Head of caudate nucleus (tissue), 42 donors: ENCODE measurements at regions not wholly inside any gene's neighbourhood (a gene's known extent, or its start where the extent isn't known, plus 50 kb on each side); places are given as distances from the start of the nearest gene placed in this dataset.

ENCODE experiments used
- DNase-seq, 42 donors: peaks; one replicate each; pipeline versions ENCODE4 v3.0.0 to v3.0.0-alpha.2; 2020 to 2021; ENCODE audit warnings: mixed read lengths in 7 of 42
- intact Hi-C: fragments of 100-400 bp; cut with DNase I; formaldehyde crosslinking; loops from one replicate; pipeline ENCODE4 v1.15.0; 2022

- DNase-seq: no peak
- intact Hi-C loops: loop anchor here (10.0 kb wide), 1 partner anchor 146 kb away; no protein-coding TSS in a partner anchor
These were observed 423.6 kb upstream of the CHST9 start for GRCh38 chr18:27608742-27609141.

- intact Hi-C loops: loop anchor here (10.0 kb wide), 1 partner anchor 147 kb away; no protein-coding TSS in a partner anchor
- no peak for DNase-seq
These were observed 423.1 kb upstream of the CHST9 start for GRCh38 chr18:27608174-27608573.

- intact Hi-C loops: loop anchor here (10.0 kb wide), 1 partner anchor 148 kb away; no protein-coding TSS in a partner anchor
- no peak for DNase-seq
These were observed 421.6 kb upstream of the CHST9 start for GRCh38 chr18:27606741-27607140.

- intact Hi-C loops: loop anchor here (10.0 kb wide), 1 partner anchor 150 kb away; no protein-coding TSS in a partner anchor
- DNase-seq: peak in 41 of 42 donors; percentile 38 to 89 (median 72)
These were observed 420.2 kb upstream of the CHST9 start for GRCh38 chr18:27605107-27605834.

- intact Hi-C loops: loop anchor here (10.0 kb wide), 1 partner anchor 150 kb away; no protein-coding TSS in a partner anchor
These were observed 419.5 kb upstream of the CHST9 start for GRCh38 chr18:27604583-27604982.

GRCh38 chr18:27602092-27602491 is 417.0 kb upstream of the CHST9 start:
- intact Hi-C loops: loop anchor here (10.0 kb wide), 1 partner anchor 153 kb away; no protein-coding TSS in a partner anchor
- DNase-seq: no peak

More at GRCh38 chr18:27604583-27604982, 419.5 kb upstream of the CHST9 start:
- DNase-seq: no peak

GRCh38 chr18:27600245-27600644 is 415.1 kb upstream of the CHST9 start:
- intact Hi-C loops: loop anchor here (10.0 kb wide), 1 partner anchor 155 kb away; no protein-coding TSS in a partner anchor
- DNase-seq: no peak

GRCh38 chr18:27599202-27599829 is 414.2 kb upstream of the CHST9 start:
- intact Hi-C loops: loop anchor here (10.0 kb wide), 1 partner anchor 235 kb away; no protein-coding TSS in a partner anchor
- peak; percentile 15 to 87 (median 66) for DNase-seq

GRCh38 chr18:27595113-27595838 is 410.2 kb upstream of the CHST9 start:
- no peak for DNase-seq
- intact Hi-C loops: loop anchor here (10.0 kb wide), 1 partner anchor 230 kb away; no protein-coding TSS in a partner anchor

- DNase-seq: no peak
- intact Hi-C loops: no loop called here
These were observed 400.6 kb upstream of the CHST9 start for GRCh38 chr18:27585602-27586173.

- intact Hi-C loops: no loop called here
- no peak for DNase-seq
These were observed 398.4 kb upstream of the CHST9 start for GRCh38 chr18:27583466-27583865.

GRCh38 chr18:27582760-27583412 is 397.8 kb upstream of the CHST9 start:
- intact Hi-C loops: no loop called here
- DNase-seq: no peak

GRCh38 chr18:27581296-27581904 is 396.3 kb upstream of the CHST9 start:
- intact Hi-C loops: no loop called here
- no peak for DNase-seq

- no peak for DNase-seq
- intact Hi-C loops: no loop called here
These were observed 394.3 kb upstream of the CHST9 start for GRCh38 chr18:27579364-27579763.

GRCh38 chr18:27577752-27578151 is 392.6 kb upstream of the CHST9 start:
- intact Hi-C loops: no loop called here
- no peak for DNase-seq

- intact Hi-C loops: no loop called here
- DNase-seq: no peak
These were observed 392.2 kb upstream of the CHST9 start for GRCh38 chr18:27577265-27577664.

- DNase-seq: no peak
These were observed 382.3 kb upstream of the CHST9 start for GRCh38 chr18:27567434-27567833.

GRCh38 chr18:27564066-27564465 is 379.0 kb upstream of the CHST9 start:
- intact Hi-C loops: no loop called here
- no peak for DNase-seq

More at GRCh38 chr18:27567434-27567833, 382.3 kb upstream of the CHST9 start:
- intact Hi-C loops: no loop called here
